ENCODE measurements at regions not wholly inside any gene's neighbourhood (a gene's known extent, or its start where the extent isn't known, plus 50 kb on each side); places are given as distances from the start of the nearest gene placed in this dataset.

DNA sequence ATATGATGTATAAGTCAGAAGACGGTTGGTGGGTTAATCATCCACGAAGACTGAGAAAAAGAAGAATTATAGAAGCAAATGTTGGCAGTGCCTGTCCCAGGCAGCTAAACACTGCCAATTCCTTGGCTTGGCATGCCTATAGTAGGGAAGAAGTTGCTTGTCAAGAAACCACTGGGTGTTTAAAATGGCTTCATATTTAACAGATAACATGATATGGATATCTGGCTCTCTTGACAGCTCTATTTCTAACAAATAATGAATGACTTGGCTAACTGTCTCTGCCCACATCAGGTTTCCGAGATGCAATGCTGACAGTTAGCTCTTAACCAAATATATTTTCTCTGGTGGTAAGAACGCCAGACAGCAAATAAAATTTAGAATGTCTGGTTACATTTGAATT lies 341.7 kb upstream of the KCNMB2 start:
- no peak for TF ChIP-seq POLR2AphosphoS5 (IDR thresholded peaks at IDR 0.05; ENCODE audit: low read depth, low read length)
- TF ChIP-seq, protein P1, sequence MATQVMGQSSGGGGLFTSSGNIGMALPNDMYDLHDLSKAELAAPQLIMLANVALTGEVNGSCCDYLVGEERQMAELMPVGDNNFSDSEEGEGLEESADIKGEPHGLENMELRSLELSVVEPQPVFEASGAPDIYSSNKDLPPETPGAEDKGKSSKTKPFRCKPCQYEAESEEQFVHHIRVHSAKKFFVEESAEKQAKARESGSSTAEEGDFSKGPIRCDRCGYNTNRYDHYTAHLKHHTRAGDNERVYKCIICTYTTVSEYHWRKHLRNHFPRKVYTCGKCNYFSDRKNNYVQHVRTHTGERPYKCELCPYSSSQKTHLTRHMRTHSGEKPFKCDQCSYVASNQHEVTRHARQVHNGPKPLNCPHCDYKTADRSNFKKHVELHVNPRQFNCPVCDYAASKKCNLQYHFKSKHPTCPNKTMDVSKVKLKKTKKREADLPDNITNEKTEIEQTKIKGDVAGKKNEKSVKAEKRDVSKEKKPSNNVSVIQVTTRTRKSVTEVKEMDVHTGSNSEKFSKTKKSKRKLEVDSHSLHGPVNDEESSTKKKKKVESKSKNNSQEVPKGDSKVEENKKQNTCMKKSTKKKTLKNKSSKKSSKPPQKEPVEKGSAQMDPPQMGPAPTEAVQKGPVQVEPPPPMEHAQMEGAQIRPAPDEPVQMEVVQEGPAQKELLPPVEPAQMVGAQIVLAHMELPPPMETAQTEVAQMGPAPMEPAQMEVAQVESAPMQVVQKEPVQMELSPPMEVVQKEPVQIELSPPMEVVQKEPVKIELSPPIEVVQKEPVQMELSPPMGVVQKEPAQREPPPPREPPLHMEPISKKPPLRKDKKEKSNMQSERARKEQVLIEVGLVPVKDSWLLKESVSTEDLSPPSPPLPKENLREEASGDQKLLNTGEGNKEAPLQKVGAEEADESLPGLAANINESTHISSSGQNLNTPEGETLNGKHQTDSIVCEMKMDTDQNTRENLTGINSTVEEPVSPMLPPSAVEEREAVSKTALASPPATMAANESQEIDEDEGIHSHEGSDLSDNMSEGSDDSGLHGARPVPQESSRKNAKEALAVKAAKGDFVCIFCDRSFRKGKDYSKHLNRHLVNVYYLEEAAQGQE (IDR thresholded peaks at IDR 0.05; ENCODE audit: insufficient read depth in 1 of 2, low read depth in 2 of 2, low read length in 2 of 2), result no peak
- no peak for TF ChIP-seq TAF1 (IDR thresholded peaks at IDR 0.05; ENCODE audit: borderline replicate concordance, insufficient read depth, low read length)
- no peak for TF ChIP-seq FOXP2 (optimal IDR thresholded peaks at IDR 0.05; ENCODE audit: borderline replicate concordance, extremely low read depth, extremely low read length, insufficient read depth)
- no peak for TF ChIP-seq SIN3A (IDR thresholded peaks at IDR 0.05; ENCODE audit: borderline replicate concordance, insufficient read depth, low read length)
